Neural crest cell (in vitro differentiated cells): ENCODE measurements at regions not wholly inside any gene's neighbourhood (a gene's known extent, or its start where the extent isn't known, plus 50 kb on each side); places are given as distances from the start of the nearest gene placed in this dataset.
A peak's percentile ranks its signal among the peaks of the same experiment; 100 is the strongest.

ENCODE experiments used
- DNase-seq: peaks from one replicate; pipeline ENCODE4 v3.0.0; 2021; ENCODE audit warnings: low read depth, mixed read lengths, low spot score
- H3K27ac Mint-ChIP-seq: one replicate; pipeline ENCODE4 v1.8.0; 2021; ENCODE audit warnings: mild to moderate bottlenecking, mixed read lengths; ENCODE audit not compliant: unreplicated experiment
- H3K27me3 Mint-ChIP-seq: 2 replicates; pipeline ENCODE4 v1.8.0; 2021; ENCODE audit warnings: low read depth, mild to moderate bottlenecking, mixed read lengths
- H3K36me3 Mint-ChIP-seq: 2 replicates; pipeline ENCODE4 v1.8.0; 2021; ENCODE audit warnings: low read depth, mild to moderate bottlenecking, mixed read lengths
- H3K4me1 Mint-ChIP-seq: 2 replicates; pipeline ENCODE4 v1.8.0; 2021; ENCODE audit warnings: mixed read lengths
- H3K4me3 Mint-ChIP-seq: one replicate; pipeline ENCODE4 v1.8.0; 2021; ENCODE audit warnings: mild to moderate bottlenecking, mixed read lengths
- H3K9me3 Mint-ChIP-seq: 2 replicates; pipeline ENCODE4 v1.8.0; 2021; ENCODE audit warnings: mixed read lengths
- CTCF ChIP-seq: fragments of 200-600 bp; sonication (generic); conservative IDR thresholded peaks from 2 replicates; pipeline ENCODE4 v1.5.0; 2021; ENCODE audit warnings: antibody characterized with exemption, mild to moderate bottlenecking

GRCh38 chr14:100381395-100382105, 58.4 kb downstream of the SLC25A47 start:
- no peaks in the 10 kb centered on the region for H3K9me3 Mint-ChIP-seq
- DNase-seq, result no peak
- no peaks in the 10 kb centered on the region for H3K36me3 Mint-ChIP-seq
- H3K4me3 Mint-ChIP-seq, result no peak overlapping the region
- H3K27me3 Mint-ChIP-seq, result no peaks in the 10 kb centered on the region
- H3K27ac Mint-ChIP-seq, result no peak overlapping the region
- H3K4me1 Mint-ChIP-seq, result peaks cover 41% of the 10 kb centered on the region
- no peak for TF ChIP-seq CTCF

- no peaks in the 10 kb centered on the region for H3K27me3 Mint-ChIP-seq
These were observed 58.9 kb downstream of the SLC25A47 start for GRCh38 chr14:100382106-100382455.

GRCh38 chr14:100383727-100384158, 60.6 kb downstream of the SLC25A47 start:
- TF ChIP-seq CTCF, result peak; percentile 83
- H3K27me3 Mint-ChIP-seq, result no peaks in the 10 kb centered on the region
- peak; percentile 70 for DNase-seq
- H3K4me3 Mint-ChIP-seq, result no peak overlapping the region
- H3K27ac Mint-ChIP-seq, result no peak overlapping the region
- no peaks in the 10 kb centered on the region for H3K36me3 Mint-ChIP-seq
- H3K9me3 Mint-ChIP-seq, result no peaks in the 10 kb centered on the region
- peaks cover 35% of the 10 kb centered on the region for H3K4me1 Mint-ChIP-seq

More at GRCh38 chr14:100382106-100382455, 58.9 kb downstream of the SLC25A47 start:
- TF ChIP-seq CTCF, result no peak
- Mint-ChIP-seq H3K36me3 (no peaks in the 10 kb centered on the region), H3K27ac (peak overlapping the region; percentile 50), H3K4me1 (peaks cover 35% of the 10 kb centered on the region), H3K9me3 (no peaks in the 10 kb centered on the region), H3K4me3 (no peak overlapping the region)
- no peak for DNase-seq

- peak overlapping the region; percentile 89 for H3K27ac Mint-ChIP-seq
- peaks cover 35% of the 10 kb centered on the region for H3K4me1 Mint-ChIP-seq
- H3K9me3 Mint-ChIP-seq, result no peaks in the 10 kb centered on the region
- no peak for DNase-seq
- H3K36me3 Mint-ChIP-seq, result no peaks in the 10 kb centered on the region
- no peak overlapping the region for H3K4me3 Mint-ChIP-seq
- H3K27me3 Mint-ChIP-seq, result no peaks in the 10 kb centered on the region
- no peak for TF ChIP-seq CTCF
These were observed 61.1 kb downstream of the SLC25A47 start for GRCh38 chr14:100384277-100384676.

GRCh38 chr14:100384819-100385813, 62.0 kb downstream of the SLC25A47 start:
- Mint-ChIP-seq H3K4me1 (peaks cover 39% of the 10 kb centered on the region), H3K4me3 (no peak overlapping the region), H3K36me3 (no peaks in the 10 kb centered on the region), H3K27me3 (no peaks in the 10 kb centered on the region), H3K27ac (no peak overlapping the region), H3K9me3 (no peaks in the 10 kb centered on the region)
- no peak for DNase-seq
- peak; percentile 78 for TF ChIP-seq CTCF
